ENCODE measurements at regions not wholly inside any gene's neighbourhood (a gene's known extent, or its start where the extent isn't known, plus 50 kb on each side); places are given as distances from the start of the nearest gene placed in this dataset.
"Not testable (repeated sequence)": the region's sequence is repeated elsewhere in the genome, so short reads cannot be mapped to it uniquely, and the experiment has no call there.

- WGBS (ENCODE audit: insufficient coverage), result 91% methylated on average over 14 of the region's 16 CpGs
- ChIA-PET CTCF (no interaction called here), POLR2A (no interaction called here)
- H3K4me1 Mint-ChIP-seq, result peaks cover 6% of the 10 kb centered on the region
- no peak overlapping the region for H3K4me3 Mint-ChIP-seq
- TF ChIP-seq EZH2 (IDR thresholded peaks at IDR 0.05; ENCODE audit: borderline replicate concordance, insufficient read depth, low read depth, low read length, poor library complexity, severe bottlenecking) (no peak), CTCF (IDR thresholded peaks at IDR 0.05) (no peak)
- H3K9me3 Mint-ChIP-seq (ENCODE audit: insufficient read depth), result no peaks in the 10 kb centered on the region
- Histone ChIP-seq H3K27me3 (replicated peaks in 1 of 4; ENCODE audit: control extremely low read depth in 1 of 4, control insufficient read depth in 3 of 4, insufficient read depth in 4 of 4, low read length in 3 of 4) (no peaks in the 10 kb centered on the region), H3K9me3 (ENCODE audit: control extremely low read depth in 1 of 3, control insufficient read depth in 2 of 3, insufficient read depth in 1 of 3, low read length in 2 of 3) (no peaks in the 10 kb centered on the region), H3K4me1 (ENCODE audit: control insufficient read depth in 2 of 2, insufficient read depth in 2 of 2, low read length in 2 of 2) (peaks cover 3% of the 10 kb centered on the region in 2 donors), H2AFZ (ENCODE audit: insufficient read depth, low read depth, low read length, poor library complexity, severe bottlenecking) (no peak overlapping the region), H3K79me2 (ENCODE audit: control insufficient read depth, insufficient read depth, low read length) (no peaks in the 10 kb centered on the region), H3K27ac (ENCODE audit: low read length in 2 of 2) (no peak overlapping the region), H3K4me3 (ENCODE audit: control extremely low read depth in 1 of 5, extremely low read depth in 1 of 5, insufficient read depth in 1 of 5, low read depth in 2 of 5, low read length in 4 of 5) (no peak overlapping the region), H3K4me2 (replicated peaks; ENCODE audit: low read depth, low read length, poor library complexity, severe bottlenecking) (no peak overlapping the region), H3K9ac (ENCODE audit: low read length) (no peak overlapping the region), H3K36me3 (replicated peaks in 1 of 2; ENCODE audit: control extremely low read depth in 1 of 2, control insufficient read depth in 1 of 2, extremely low read depth in 1 of 2, insufficient read depth in 2 of 2, low read length in 1 of 2) (no peaks in the 10 kb centered on the region), H4K20me1 (ENCODE audit: control insufficient read depth, insufficient read depth, low read length, poor library complexity, severe bottlenecking) (no peaks in the 10 kb centered on the region)
- intact Hi-C loops (cut with micrococcal nuclease), result no loop called here
- no peak for ATAC-seq (ENCODE audit: low read depth)
- no peak overlapping the region for H3K27ac Mint-ChIP-seq
- no peak for DNase-seq
- H3K27me3 Mint-ChIP-seq, result no peaks in the 10 kb centered on the region
Observed at GRCh38 chr10:70987396-70988130, 99.2 kb upstream of the PCBD1 start.

- H3K4me2 ChIP-seq (replicated peaks; ENCODE audit: low read depth, low read length, poor library complexity, severe bottlenecking); H3K27ac Mint-ChIP-seq; H2AFZ ChIP-seq (ENCODE audit: insufficient read depth, low read depth, low read length, poor library complexity, severe bottlenecking); H3K27me3 ChIP-seq (replicated peaks in 1 of 4; ENCODE audit: control extremely low read depth in 1 of 4, control insufficient read depth in 3 of 4, insufficient read depth in 4 of 4, low read length in 3 of 4); H3K9ac ChIP-seq (ENCODE audit: low read length); H3K9me3 Mint-ChIP-seq (ENCODE audit: insufficient read depth); H3K36me3 ChIP-seq (replicated peaks in 1 of 2; ENCODE audit: control extremely low read depth in 1 of 2, control insufficient read depth in 1 of 2, extremely low read depth in 1 of 2, insufficient read depth in 2 of 2, low read length in 1 of 2); H3K79me2 ChIP-seq (ENCODE audit: control insufficient read depth, insufficient read depth, low read length); DNase-seq; H3K9me3 ChIP-seq (ENCODE audit: control extremely low read depth in 1 of 3, control insufficient read depth in 2 of 3, insufficient read depth in 1 of 3, low read length in 2 of 3); H3K27ac ChIP-seq (ENCODE audit: low read length in 2 of 2); H3K4me3 ChIP-seq (ENCODE audit: control extremely low read depth in 1 of 5, extremely low read depth in 1 of 5, insufficient read depth in 1 of 5, low read depth in 2 of 5, low read length in 4 of 5); H3K4me1 ChIP-seq (ENCODE audit: control insufficient read depth in 2 of 2, insufficient read depth in 2 of 2, low read length in 2 of 2); intact Hi-C loops (cut with micrococcal nuclease); CTCF ChIA-PET; H3K27me3 Mint-ChIP-seq; H3K4me3 Mint-ChIP-seq; ATAC-seq (ENCODE audit: low read depth); H3K4me1 Mint-ChIP-seq; H4K20me1 ChIP-seq (ENCODE audit: control insufficient read depth, insufficient read depth, low read length, poor library complexity, severe bottlenecking): not testable (repeated sequence)
- 83% methylated on average over 7 of the region's 8 CpGs for WGBS (ENCODE audit: insufficient coverage)
- POLR2A ChIA-PET, result interaction anchor here (0.6 kb wide), 1 partner anchor 460 kb away, joined by 6 read pairs; no protein-coding TSS in a partner anchor
Observed at GRCh38 chr10:70990156-70990555, 101.8 kb upstream of the PCBD1 start.
